PC-9 (cell line): ENCODE measurements at regions not wholly inside any gene's neighbourhood (a gene's known extent, or its start where the extent isn't known, plus 50 kb on each side); places are given as distances from the start of the nearest gene placed in this dataset.
"Not testable (repeated sequence)": the region's sequence is repeated elsewhere in the genome, so short reads cannot be mapped to it uniquely, and the experiment has no call there.

ENCODE experiments used
- BruUV-seq: library from RNA; stranded (reverse); fragments of 400-500 nt; replicated peaks from 2 replicates; lab custom pipeline; 2021; lab: Mats Ljungman, UMichigan
- CTCF ChIA-PET: fragments of 300-600 bp; sonication (Branson Sonifier 250); formaldehyde crosslinking; loops from one replicate; lab custom pipeline; 2022; ENCODE audit warnings: antibody characterized with exemption; lab: Charles Lee
- POLR2A ChIA-PET: fragments of 300-600 bp; sonication (Branson Sonifier 250); formaldehyde crosslinking; loops from one replicate; lab custom pipeline; 2022; ENCODE audit warnings: antibody characterized with exemption; ENCODE audit not compliant: unreplicated experiment; lab: Charles Lee
- DNase-seq, 2 experiments: peaks; one replicate each; pipeline versions ENCODE4 v3.0.0 to v3.0.0-alpha.2; 2015 to 2022; ENCODE audit warnings: mixed read lengths in 1 of 2
- H2AFZ ChIP-seq: fragments of 200-600 bp; sonication (generic); 2 replicates; pipeline ENCODE4 v1.8.1; 2017; ENCODE audit warnings: antibody characterized with exemption
- H3F3A ChIP-seq: fragments of 200-600 bp; sonication (generic); 2 replicates; pipeline ENCODE4 v1.8.1; 2017; ENCODE audit warnings: antibody characterized with exemption, mild to moderate bottlenecking, low read depth; ENCODE audit not compliant: insufficient read depth
- H3K27ac ChIP-seq: fragments of 200-600 bp; sonication (generic); 2 replicates; pipeline ENCODE4 v1.6.1; 2016; ENCODE audit warnings: mixed run types
- H3K27me3 ChIP-seq: fragments of 200-600 bp; sonication (generic); 2 replicates; pipeline ENCODE4 v1.6.1; 2016; ENCODE audit warnings: low read depth, mixed run types; ENCODE audit not compliant: insufficient read depth
- H3K36me3 ChIP-seq: fragments of 200-600 bp; sonication (generic); 2 replicates; pipeline ENCODE4 v1.6.1; 2016; ENCODE audit warnings: low read depth, mixed run types
- H3K4me1 ChIP-seq: fragments of 200-600 bp; sonication (generic); replicated peaks from 2 replicates; pipeline ENCODE4 v1.6.1; 2016; ENCODE audit warnings: mixed run types; ENCODE audit not compliant: insufficient read depth
- H3K4me2 ChIP-seq: fragments of 200-600 bp; sonication (generic); 2 replicates; pipeline ENCODE4 v1.6.1; 2017; ENCODE audit warnings: mixed run types
- H3K4me3 ChIP-seq: fragments of 200-600 bp; sonication (generic); 2 replicates; pipeline ENCODE4 v1.6.1; 2016; ENCODE audit warnings: mixed run types
- H3K79me2 ChIP-seq: fragments of 200-600 bp; sonication (generic); 2 replicates; pipeline ENCODE4 v1.6.1; 2017; ENCODE audit warnings: low read depth, mixed run types
- H3K9me2 ChIP-seq: fragments of 200-600 bp; sonication (generic); 2 replicates; pipeline ENCODE4 v1.8.1; 2017; ENCODE audit warnings: mild to moderate bottlenecking; ENCODE audit not compliant: insufficient read depth
- H3K9me3 ChIP-seq: fragments of 200-600 bp; sonication (generic); 2 replicates; pipeline ENCODE4 v1.8.1; 2016; ENCODE audit warnings: low read depth; ENCODE audit not compliant: insufficient read depth
- H4K20me1 ChIP-seq: fragments of 200-600 bp; sonication (generic); 2 replicates; pipeline ENCODE4 v1.8.1; 2017; ENCODE audit not compliant: insufficient read depth
- CTCF ChIP-seq: fragments of 200-600 bp; sonication (generic); conservative IDR thresholded peaks from 2 replicates; pipeline ENCODE4 v1.6.1; 2017; ENCODE audit warnings: mixed run types, antibody characterized with exemption, mild to moderate bottlenecking, moderate library complexity
- EZH2 ChIP-seq: fragments of 200-600 bp; sonication (generic); IDR thresholded peaks from 2 replicates; pipeline ENCODE4 v1.8.0; 2017; ENCODE audit warnings: antibody characterized with exemption, low read depth
- intact Hi-C: fragments of 100-400 bp; cut with micrococcal nuclease; formaldehyde crosslinking; loops from one replicate; pipeline ENCODE4 v1.10.0; 2022; ENCODE audit not compliant: unreplicated experiment

GRCh38 chr3:82558081-82558480 lies 796.6 kb upstream of the GBE1 start:
- POLR2A ChIA-PET, result no interaction called here
- H3K4me1 ChIP-seq, result no peaks in the 10 kb centered on the region
- no peak for DNase-seq
- no peak overlapping the region for H3K27ac ChIP-seq
- no peaks in the 10 kb centered on the region for H3K9me2 ChIP-seq
- BruUV-seq, result no TSS peak
- no peaks in the 10 kb centered on the region for H3K27me3 ChIP-seq
- H4K20me1 ChIP-seq, result no peaks in the 10 kb centered on the region
- no peak overlapping the region for H3K4me2 ChIP-seq
- H3K4me3 ChIP-seq, result no peak overlapping the region
- no peaks in the 10 kb centered on the region for H3K79me2 ChIP-seq
- no peaks in the 10 kb centered on the region for H3F3A ChIP-seq
- no peaks in the 10 kb centered on the region for H3K36me3 ChIP-seq
- H2AFZ ChIP-seq, result no peak overlapping the region
- H3K9me3 ChIP-seq, result no peaks in the 10 kb centered on the region
- intact Hi-C loops, result no loop called here
- TF ChIP-seq CTCF, result no peak
- TF ChIP-seq EZH2, result no peak
- CTCF ChIA-PET, result no interaction called here

DNA sequence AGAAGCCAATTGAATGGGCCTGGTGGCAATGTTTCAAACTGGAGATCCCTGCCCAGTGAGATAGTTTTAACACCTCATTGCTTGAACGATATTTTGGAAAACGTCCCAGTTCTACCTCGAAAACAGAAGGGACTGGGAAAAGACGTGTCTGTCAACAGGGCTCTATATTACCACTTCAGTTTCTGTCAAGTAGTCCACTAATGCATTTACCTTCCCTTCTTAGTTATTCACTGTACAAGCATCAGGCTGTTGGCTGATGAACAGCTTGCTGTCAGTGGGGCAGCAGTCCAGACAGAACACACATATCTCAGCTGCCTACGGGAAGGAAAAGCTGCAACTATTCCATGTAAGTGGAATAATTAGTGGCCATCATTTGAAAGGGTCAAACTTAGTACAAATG lies 794.7 kb upstream of the GBE1 start:
- ChIA-PET POLR2A (no interaction called here), CTCF (no interaction called here)
- no peaks in the 10 kb centered on the region for H4K20me1 ChIP-seq
- no peaks in the 10 kb centered on the region for H3K36me3 ChIP-seq
- H3K9me2 ChIP-seq, result no peaks in the 10 kb centered on the region
- no peak overlapping the region for H3K4me3 ChIP-seq
- no peak overlapping the region for H3K27ac ChIP-seq
- TF ChIP-seq CTCF (no peak), EZH2 (no peak)
- BruUV-seq, result no TSS peak
- no peak overlapping the region for H3K4me2 ChIP-seq
- intact Hi-C loops, result no loop called here
- H3K4me1 ChIP-seq, result no peaks in the 10 kb centered on the region
- DNase-seq, result no peak
- H2AFZ ChIP-seq, result no peak overlapping the region
- no peaks in the 10 kb centered on the region for H3K79me2 ChIP-seq
- no peaks in the 10 kb centered on the region for H3K27me3 ChIP-seq
- H3F3A ChIP-seq, result no peaks in the 10 kb centered on the region
- H3K9me3 ChIP-seq, result no peaks in the 10 kb centered on the region

- H3K9me3 ChIP-seq, intact Hi-C loops, DNase-seq, H3K4me3 ChIP-seq, H3K36me3 ChIP-seq, H3F3A ChIP-seq, H3K4me2 ChIP-seq, H3K79me2 ChIP-seq, H2AFZ ChIP-seq, POLR2A ChIA-PET, H3K27me3 ChIP-seq, BruUV-seq, H4K20me1 ChIP-seq, H3K9me2 ChIP-seq, H3K27ac ChIP-seq, H3K4me1 ChIP-seq, CTCF ChIA-PET: not testable (repeated sequence)
Measured at GRCh38 chr3:82542556-82542955, 781.1 kb upstream of the GBE1 start.

GRCh38 chr3:82521657-82522056 lies 760.2 kb upstream of the GBE1 start:
- Histone ChIP-seq H3K9me2 (no peaks in the 10 kb centered on the region), H3K36me3 (no peaks in the 10 kb centered on the region), H3K79me2 (no peaks in the 10 kb centered on the region), H3K4me2 (no peak overlapping the region), H3K27ac (no peak overlapping the region), H3K27me3 (no peaks in the 10 kb centered on the region), H3K4me1 (no peaks in the 10 kb centered on the region), H3K4me3 (no peak overlapping the region), H4K20me1 (no peaks in the 10 kb centered on the region), H3K9me3 (no peaks in the 10 kb centered on the region), H2AFZ (no peak overlapping the region), H3F3A (no peaks in the 10 kb centered on the region)
- ChIA-PET CTCF (no interaction called here), POLR2A (no interaction called here)
- DNase-seq, result no peak
- intact Hi-C loops, result no loop called here
- TF ChIP-seq EZH2 (no peak), CTCF (no peak)
- no TSS peak for BruUV-seq
